ENCODE measurements at regions not wholly inside any gene's neighbourhood (a gene's known extent, or its start where the extent isn't known, plus 50 kb on each side); places are given as distances from the start of the nearest gene placed in this dataset.
"Not testable (repeated sequence)": the region's sequence is repeated elsewhere in the genome, so short reads cannot be mapped to it uniquely, and the experiment has no call there.

- Mint-ChIP-seq H3K27me3 (no peaks in the 10 kb centered on the region), H3K27ac (no peak overlapping the region), H3K36me3 (no peaks in the 10 kb centered on the region), H3K9me3 (no peaks in the 10 kb centered on the region), H3K4me1 (no peaks in the 10 kb centered on the region), H3K4me3 (no peak overlapping the region)
- ATAC-seq (ENCODE audit: low read depth) (no peak), DNase-seq (ENCODE audit: low spot score in 2 of 2) (no peak)
Observed at GRCh38 chr9:74415995-74416394, 81.1 kb upstream of the RORB start.

- not testable (repeated sequence) for ATAC-seq (ENCODE audit: low read depth); DNase-seq (ENCODE audit: low spot score in 2 of 2); H3K4me1 Mint-ChIP-seq; H3K4me3 Mint-ChIP-seq; H3K36me3 Mint-ChIP-seq; H3K27me3 Mint-ChIP-seq; H3K9me3 Mint-ChIP-seq; H3K27ac Mint-ChIP-seq
Observed at GRCh38 chr9:74424488-74424887, 72.6 kb upstream of the RORB start.

GRCh38 chr9:74431467-74431866 lies 65.7 kb upstream of the RORB start:
- H3K36me3 Mint-ChIP-seq: no peaks in the 10 kb centered on the region
- DNase-seq (ENCODE audit: low spot score in 2 of 2): no peak
- no peak overlapping the region for H3K4me3 Mint-ChIP-seq
- H3K4me1 Mint-ChIP-seq: no peaks in the 10 kb centered on the region
- H3K9me3 Mint-ChIP-seq: peaks cover 1% of the 10 kb centered on the region
- no peak for ATAC-seq (ENCODE audit: low read depth)
- no peaks in the 10 kb centered on the region for H3K27me3 Mint-ChIP-seq
- H3K27ac Mint-ChIP-seq: no peak overlapping the region

- Mint-ChIP-seq H3K27ac (no peak overlapping the region), H3K4me3 (no peak overlapping the region), H3K36me3 (no peaks in the 10 kb centered on the region), H3K27me3 (no peaks in the 10 kb centered on the region), H3K9me3 (no peaks in the 10 kb centered on the region), H3K4me1 (no peaks in the 10 kb centered on the region)
- no peak for DNase-seq (ENCODE audit: low spot score in 2 of 2)
- ATAC-seq (ENCODE audit: low read depth): no peak
Observed at GRCh38 chr9:74443036-74443750, 53.9 kb upstream of the RORB start.

GRCh38 chr9:74444369-74444768 lies 52.8 kb upstream of the RORB start:
- Mint-ChIP-seq H3K27me3 (no peaks in the 10 kb centered on the region), H3K36me3 (no peaks in the 10 kb centered on the region), H3K27ac (no peak overlapping the region), H3K4me1 (no peaks in the 10 kb centered on the region), H3K4me3 (no peak overlapping the region), H3K9me3 (no peaks in the 10 kb centered on the region)
- no peak for DNase-seq (ENCODE audit: low spot score in 2 of 2)
- no peak for ATAC-seq (ENCODE audit: low read depth)

Data from memory B cell (primary cell).